Activated naive CD8-positive, alpha-beta T cell (primary cell): ENCODE measurements at regions not wholly inside any gene's neighbourhood (a gene's known extent, or its start where the extent isn't known, plus 50 kb on each side); places are given as distances from the start of the nearest gene placed in this dataset.

Experiments
- H3K27ac Mint-ChIP-seq: one replicate; pipeline ENCODE4 v1.8.0; 2021; ENCODE audit warnings: mixed read lengths
- H3K27me3 Mint-ChIP-seq: one replicate; pipeline ENCODE4 v1.8.0; 2021; ENCODE audit warnings: mixed read lengths
- H3K36me3 Mint-ChIP-seq: one replicate; pipeline ENCODE4 v1.8.0; 2021; ENCODE audit warnings: mixed read lengths
- H3K4me1 Mint-ChIP-seq: one replicate; pipeline ENCODE4 v1.8.0; 2021; ENCODE audit warnings: low read depth, mixed read lengths
- H3K4me3 Mint-ChIP-seq: one replicate; pipeline ENCODE4 v1.8.0; 2021; ENCODE audit warnings: mild to moderate bottlenecking, mixed read lengths
- H3K9me3 Mint-ChIP-seq: one replicate; pipeline ENCODE4 v1.8.0; 2021; ENCODE audit warnings: low read depth, mixed read lengths

DNA sequence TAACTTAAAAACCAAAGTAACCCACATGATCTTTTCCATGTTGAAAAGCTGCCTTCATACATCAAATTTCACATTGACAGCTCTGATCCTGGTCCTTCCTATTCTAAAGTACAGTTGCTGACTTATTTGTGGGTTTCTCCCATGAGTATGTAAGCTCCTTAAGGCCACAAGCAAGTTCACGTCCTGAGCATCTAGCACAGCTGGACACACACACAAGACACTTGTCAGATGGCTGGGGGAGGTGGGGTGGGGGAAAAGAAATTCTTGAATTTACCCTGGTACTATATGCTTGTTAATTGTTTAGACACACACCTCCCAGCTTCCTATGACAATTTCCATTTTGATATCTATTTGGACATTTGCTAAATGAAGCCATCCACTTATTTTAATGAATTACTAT lies 162.8 kb downstream of the ZIC5 start:
- H3K27ac Mint-ChIP-seq = no peak overlapping the region
- H3K27me3 Mint-ChIP-seq = no peaks in the 10 kb centered on the region
- H3K4me3 Mint-ChIP-seq = no peak overlapping the region
- no peaks in the 10 kb centered on the region for H3K9me3 Mint-ChIP-seq
- H3K36me3 Mint-ChIP-seq = peaks cover 13% of the 10 kb centered on the region
- H3K4me1 Mint-ChIP-seq = no peaks in the 10 kb centered on the region

DNA sequence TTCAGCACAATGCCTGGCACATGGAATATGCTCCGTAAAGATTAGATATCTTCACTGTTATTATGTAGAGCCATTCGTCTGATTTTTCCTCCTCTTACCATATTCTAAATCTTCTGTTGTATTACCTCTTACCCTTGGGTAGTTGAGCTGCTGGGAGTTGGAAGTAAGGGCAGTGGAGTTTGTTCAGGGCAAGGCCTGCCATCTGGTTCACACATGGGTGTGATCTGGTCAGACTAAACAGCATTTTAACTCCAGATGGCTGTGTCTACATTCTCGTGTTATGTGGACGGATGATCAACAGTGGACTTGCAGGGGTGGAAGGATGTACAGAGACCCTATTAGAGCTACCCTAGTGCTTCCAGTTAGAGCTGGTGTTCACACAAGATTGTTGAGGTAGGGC lies 164.9 kb downstream of the ZIC5 start:
- no peaks in the 10 kb centered on the region for H3K27me3 Mint-ChIP-seq
- no peaks in the 10 kb centered on the region for H3K4me1 Mint-ChIP-seq
- no peak overlapping the region for H3K4me3 Mint-ChIP-seq
- no peaks in the 10 kb centered on the region for H3K9me3 Mint-ChIP-seq
- peaks cover 13% of the 10 kb centered on the region for H3K36me3 Mint-ChIP-seq
- H3K27ac Mint-ChIP-seq = no peak overlapping the region

DNA sequence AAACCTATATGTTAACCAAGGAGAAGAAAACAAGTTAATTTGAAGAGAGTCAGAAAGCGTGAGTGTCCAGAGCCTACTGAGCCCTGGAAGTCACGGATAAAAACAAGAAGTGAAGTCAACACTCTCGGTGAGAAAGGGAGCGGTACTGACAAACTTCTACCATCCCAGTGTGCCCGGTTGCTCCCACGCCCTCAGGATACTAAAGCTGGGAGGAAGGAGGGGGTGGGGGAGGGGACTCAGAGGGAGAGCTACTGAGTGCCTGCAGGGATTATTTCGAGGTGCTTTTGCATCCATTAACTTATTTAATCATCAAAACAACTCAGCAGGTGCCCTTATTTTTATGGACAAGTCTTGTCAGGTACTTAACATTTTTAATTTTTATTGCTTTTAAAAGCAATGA lies 166.2 kb downstream of the ZIC5 start:
- Mint-ChIP-seq H3K4me1 (no peaks in the 10 kb centered on the region), H3K9me3 (no peaks in the 10 kb centered on the region), H3K4me3 (no peak overlapping the region), H3K27ac (no peak overlapping the region), H3K36me3 (peaks cover 13% of the 10 kb centered on the region), H3K27me3 (no peaks in the 10 kb centered on the region)

DNA sequence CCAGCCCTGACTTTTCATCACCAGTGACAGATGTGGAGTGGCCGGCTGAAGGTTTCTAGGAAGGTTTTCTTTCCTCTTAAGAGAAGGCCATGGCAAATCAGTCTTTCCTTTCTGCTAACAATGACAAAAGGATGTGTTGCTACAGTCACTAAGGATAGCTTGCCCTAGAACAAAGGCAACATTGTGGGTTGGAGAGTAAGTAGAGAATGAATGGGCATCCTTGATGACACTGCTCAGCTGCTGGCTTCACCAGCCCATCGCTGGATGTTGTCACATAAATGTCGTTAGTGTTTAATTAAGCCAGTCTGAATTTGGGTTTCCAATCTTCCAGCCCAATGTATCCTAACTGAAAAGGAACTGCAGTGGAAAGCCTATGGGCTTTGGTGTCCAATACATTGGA lies 168.4 kb downstream of the ZIC5 start:
- no peaks in the 10 kb centered on the region for H3K27me3 Mint-ChIP-seq
- no peaks in the 10 kb centered on the region for H3K4me1 Mint-ChIP-seq
- H3K9me3 Mint-ChIP-seq = no peaks in the 10 kb centered on the region
- H3K36me3 Mint-ChIP-seq = peaks cover 18% of the 10 kb centered on the region
- no peak overlapping the region for H3K4me3 Mint-ChIP-seq
- no peak overlapping the region for H3K27ac Mint-ChIP-seq

DNA sequence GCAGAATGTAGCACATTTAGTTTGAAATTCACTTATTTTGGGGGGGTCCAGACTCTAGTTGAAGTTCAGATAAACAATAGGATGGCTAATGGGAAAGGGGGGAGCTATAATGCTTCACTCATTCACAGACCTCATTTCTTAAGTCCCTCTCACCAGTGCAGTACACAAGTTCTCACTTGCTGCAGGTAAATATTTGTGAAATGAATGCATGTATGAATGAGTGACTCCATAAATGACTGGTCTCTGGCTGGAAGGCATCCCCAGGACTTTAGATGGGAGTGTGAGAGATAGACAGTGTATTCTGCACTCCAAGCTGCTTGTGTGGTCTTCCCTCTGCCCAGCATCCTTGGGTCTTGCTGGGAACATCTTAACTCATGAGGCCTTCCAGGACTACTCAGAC lies 169.2 kb downstream of the ZIC5 start:
- no peaks in the 10 kb centered on the region for H3K9me3 Mint-ChIP-seq
- H3K36me3 Mint-ChIP-seq = peaks cover 18% of the 10 kb centered on the region
- no peak overlapping the region for H3K4me3 Mint-ChIP-seq
- no peak overlapping the region for H3K27ac Mint-ChIP-seq
- no peaks in the 10 kb centered on the region for H3K4me1 Mint-ChIP-seq
- no peaks in the 10 kb centered on the region for H3K27me3 Mint-ChIP-seq

DNA sequence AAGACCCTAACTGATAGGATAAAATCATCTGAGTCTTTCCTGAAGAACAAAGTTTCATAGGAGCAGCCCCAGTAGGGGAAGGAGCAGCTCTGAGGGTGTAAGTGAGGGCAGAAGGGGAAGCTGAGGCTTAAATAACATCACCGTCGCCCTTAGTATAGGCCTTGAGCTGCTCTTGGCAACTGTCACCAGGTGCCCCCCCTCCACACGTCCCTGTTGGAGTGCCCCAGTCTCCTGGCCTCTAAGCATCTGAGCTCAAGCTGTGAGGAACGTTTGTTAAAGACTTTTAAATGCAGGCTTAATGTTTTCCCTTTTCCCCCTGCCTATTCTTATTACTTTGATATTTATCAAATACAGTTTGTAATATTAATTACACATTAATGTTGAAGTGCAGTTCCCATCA lies 170.6 kb downstream of the ZIC5 start:
- no peak overlapping the region for H3K27ac Mint-ChIP-seq
- no peak overlapping the region for H3K4me3 Mint-ChIP-seq
- H3K36me3 Mint-ChIP-seq = peaks cover 13% of the 10 kb centered on the region
- no peaks in the 10 kb centered on the region for H3K4me1 Mint-ChIP-seq
- no peaks in the 10 kb centered on the region for H3K27me3 Mint-ChIP-seq
- no peaks in the 10 kb centered on the region for H3K9me3 Mint-ChIP-seq

DNA sequence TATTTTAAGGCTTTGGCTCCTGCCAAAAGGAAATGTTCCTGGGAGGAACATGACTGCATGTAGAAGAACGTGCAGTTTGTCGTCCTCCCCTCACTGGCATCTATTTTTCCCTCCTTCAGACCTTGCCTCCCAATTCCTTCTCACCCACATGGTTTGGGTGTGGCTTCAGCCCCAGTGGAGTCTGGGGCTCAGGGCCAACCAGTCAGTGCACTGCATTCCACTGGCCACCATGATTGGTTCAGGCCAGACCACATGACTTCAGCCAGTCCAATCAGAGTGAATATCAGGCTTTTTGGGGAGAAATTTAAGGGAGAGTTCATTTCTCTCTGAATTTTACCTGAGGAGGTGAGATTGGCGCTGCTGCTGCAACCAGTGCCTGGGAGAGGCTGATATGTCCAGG lies 171.6 kb downstream of the ZIC5 start:
- H3K4me1 Mint-ChIP-seq = no peaks in the 10 kb centered on the region
- H3K9me3 Mint-ChIP-seq = no peaks in the 10 kb centered on the region
- no peak overlapping the region for H3K27ac Mint-ChIP-seq
- no peaks in the 10 kb centered on the region for H3K27me3 Mint-ChIP-seq
- peaks cover 11% of the 10 kb centered on the region for H3K36me3 Mint-ChIP-seq
- H3K4me3 Mint-ChIP-seq = no peak overlapping the region

DNA sequence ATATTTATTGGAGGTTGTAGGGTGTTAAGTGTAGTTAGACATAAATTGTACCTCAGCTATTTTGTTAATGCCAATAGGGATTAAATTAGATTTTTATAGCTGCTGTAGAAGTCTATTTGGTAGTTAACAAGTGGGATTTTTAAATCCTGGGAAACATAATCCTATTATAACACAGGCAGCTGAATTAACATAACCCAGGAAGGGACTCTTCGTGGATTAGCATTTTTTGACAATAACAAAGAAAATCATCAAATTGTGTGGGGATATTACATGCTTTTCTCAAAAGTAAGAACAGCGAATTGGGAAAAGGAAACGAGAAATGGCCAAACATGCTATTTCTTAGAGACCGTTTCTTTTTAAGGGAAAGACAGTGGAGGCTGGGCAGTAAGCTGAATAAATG lies 172.8 kb downstream of the ZIC5 start:
- no peaks in the 10 kb centered on the region for H3K27me3 Mint-ChIP-seq
- no peaks in the 10 kb centered on the region for H3K4me1 Mint-ChIP-seq
- peaks cover 5% of the 10 kb centered on the region for H3K36me3 Mint-ChIP-seq
- H3K9me3 Mint-ChIP-seq = no peaks in the 10 kb centered on the region
- H3K4me3 Mint-ChIP-seq = no peak overlapping the region
- no peak overlapping the region for H3K27ac Mint-ChIP-seq

DNA sequence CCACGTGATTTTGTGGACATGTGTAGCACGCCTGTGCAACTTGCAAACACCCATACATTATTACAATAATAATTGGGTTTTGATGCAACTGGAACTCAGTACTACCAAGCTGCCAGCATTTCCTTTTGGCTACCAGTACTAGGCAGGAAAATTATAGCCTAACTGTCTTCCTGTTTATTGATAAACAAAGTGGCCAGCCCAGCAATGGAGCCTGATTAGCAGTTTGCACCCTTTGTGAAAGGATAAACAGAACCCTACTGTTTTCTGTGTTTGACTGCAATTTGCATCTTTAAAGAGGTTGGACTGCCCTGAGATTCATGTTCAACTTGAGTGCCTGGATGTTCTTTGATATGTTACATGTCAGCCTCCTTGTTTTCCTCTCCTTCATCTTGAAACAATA lies 173.9 kb downstream of the ZIC5 start:
- Mint-ChIP-seq H3K4me1 (no peaks in the 10 kb centered on the region), H3K36me3 (peaks cover 5% of the 10 kb centered on the region), H3K27me3 (no peaks in the 10 kb centered on the region), H3K4me3 (no peak overlapping the region), H3K27ac (no peak overlapping the region), H3K9me3 (no peaks in the 10 kb centered on the region)

DNA sequence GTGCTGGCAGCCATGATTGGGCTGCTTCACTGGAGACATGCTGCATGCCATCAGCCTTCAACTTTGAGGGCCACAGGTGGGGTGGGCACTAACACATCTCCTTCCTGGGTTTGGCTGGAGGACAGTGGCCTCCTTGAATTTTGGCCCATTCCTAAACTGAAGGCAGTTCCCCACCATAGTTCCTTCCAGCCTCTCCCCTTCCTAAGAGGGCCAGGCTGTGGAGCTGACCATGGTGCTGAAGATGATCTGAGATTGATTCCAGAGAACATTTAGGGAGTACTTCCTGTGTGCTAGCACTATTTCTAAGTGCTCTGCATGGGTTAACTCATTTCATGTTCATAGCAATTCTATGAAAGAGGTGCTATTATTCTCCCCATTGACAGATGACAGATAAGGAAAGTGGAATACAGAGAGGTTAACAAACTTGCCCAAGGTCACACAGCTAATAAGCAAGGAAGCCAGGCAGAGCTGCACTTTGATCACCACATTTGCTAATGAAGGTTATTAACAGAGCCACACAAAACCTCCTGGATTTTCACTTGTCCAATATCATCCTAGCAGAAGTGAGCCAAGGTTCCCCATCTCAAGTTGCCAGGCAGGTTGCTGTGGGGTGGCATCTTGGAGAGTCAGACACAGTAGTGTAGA lies 175.3 kb downstream of the ZIC5 start:
- no peaks in the 10 kb centered on the region for H3K4me1 Mint-ChIP-seq
- no peak overlapping the region for H3K27ac Mint-ChIP-seq
- no peak overlapping the region for H3K4me3 Mint-ChIP-seq
- H3K9me3 Mint-ChIP-seq = no peaks in the 10 kb centered on the region
- no peaks in the 10 kb centered on the region for H3K27me3 Mint-ChIP-seq
- H3K36me3 Mint-ChIP-seq = peaks cover 8% of the 10 kb centered on the region

DNA sequence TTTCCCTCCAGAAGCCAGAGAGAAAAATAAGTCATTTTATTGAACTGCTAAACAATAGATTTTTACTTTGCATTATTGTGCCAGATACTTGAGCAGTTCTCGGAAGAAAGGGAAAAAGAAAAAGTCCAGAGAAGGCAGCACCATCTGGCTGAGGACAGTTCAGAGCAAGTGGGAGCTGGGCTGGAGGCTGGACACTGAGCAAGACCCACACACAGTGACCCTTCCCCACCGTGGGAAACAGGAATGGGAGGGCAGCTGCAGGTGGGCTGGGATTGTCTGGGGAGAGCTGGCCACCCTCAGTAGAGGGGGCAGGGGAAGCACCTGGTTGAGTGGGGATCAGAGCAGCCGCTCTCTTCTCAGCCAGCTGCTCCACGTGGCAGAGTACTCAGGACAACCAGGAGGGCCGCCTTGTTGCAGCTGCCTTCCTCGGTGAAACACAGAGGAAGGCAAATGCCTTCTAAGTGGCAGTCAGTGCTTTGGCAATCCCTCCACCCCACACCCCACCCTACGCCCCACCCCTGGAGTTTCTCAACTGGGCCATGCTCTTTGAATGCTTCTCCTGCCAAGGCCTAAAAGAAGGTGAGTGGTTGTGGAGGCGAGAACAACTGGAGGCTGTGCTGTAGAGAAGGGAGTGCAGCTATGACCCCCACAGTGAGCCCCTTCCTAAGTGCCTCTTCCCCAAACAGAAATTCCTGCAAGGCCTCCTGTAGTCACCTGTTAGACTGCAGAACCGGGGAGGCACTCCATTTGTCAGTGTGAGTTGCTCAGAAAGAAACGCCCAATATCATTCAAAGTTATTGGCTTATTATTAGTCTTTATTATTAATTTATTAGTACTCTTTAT lies 179.3 kb downstream of the ZIC5 start:
- Mint-ChIP-seq H3K4me3 (no peak overlapping the region), H3K9me3 (no peaks in the 10 kb centered on the region), H3K36me3 (peaks cover 17% of the 10 kb centered on the region), H3K27ac (no peak overlapping the region), H3K4me1 (no peaks in the 10 kb centered on the region), H3K27me3 (no peaks in the 10 kb centered on the region)

DNA sequence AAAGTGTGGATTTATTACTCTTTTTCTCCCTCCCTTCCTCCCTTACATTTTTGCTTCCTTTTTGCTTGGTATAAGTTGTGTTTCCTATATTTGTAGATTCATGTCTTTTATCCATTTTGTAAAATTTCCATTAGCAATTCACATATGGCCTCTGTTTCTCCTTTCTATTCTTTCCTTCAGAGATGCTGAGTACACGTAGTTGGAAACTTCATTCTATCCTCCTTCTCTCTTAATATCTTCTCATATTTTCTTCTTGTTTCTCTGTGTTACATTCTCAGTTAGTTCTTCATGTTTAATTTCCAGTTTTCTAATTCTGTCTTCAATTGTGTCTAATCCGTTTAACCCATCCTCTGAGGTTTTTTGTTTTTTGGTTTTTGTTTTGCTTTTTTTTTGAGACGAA lies 188.9 kb downstream of the ZIC5 start:
- peaks cover 17% of the 10 kb centered on the region for H3K36me3 Mint-ChIP-seq
- H3K4me1 Mint-ChIP-seq = no peaks in the 10 kb centered on the region
- H3K4me3 Mint-ChIP-seq = no peak overlapping the region
- no peak overlapping the region for H3K27ac Mint-ChIP-seq
- H3K9me3 Mint-ChIP-seq = peaks cover 9% of the 10 kb centered on the region
- no peaks in the 10 kb centered on the region for H3K27me3 Mint-ChIP-seq

DNA sequence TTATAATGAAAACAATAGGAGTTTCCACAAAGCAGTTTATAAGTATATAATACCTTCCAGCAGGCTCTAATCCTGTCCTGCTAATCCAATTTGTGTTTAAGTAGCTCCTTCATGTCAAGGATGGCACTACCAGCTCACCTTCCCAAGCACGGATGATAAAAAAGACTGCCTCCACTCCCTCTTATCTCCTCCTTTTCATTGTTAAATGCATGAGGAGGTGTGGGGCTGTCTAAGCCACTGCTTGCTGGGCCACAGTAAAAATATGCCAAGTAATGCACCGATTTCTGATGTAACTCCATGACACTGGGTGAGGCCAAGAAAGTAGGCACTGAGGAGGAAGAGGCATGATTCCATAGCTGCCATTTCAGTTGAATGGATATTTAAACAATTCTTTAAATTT lies 193.1 kb downstream of the ZIC5 start:
- Mint-ChIP-seq H3K27me3 (no peaks in the 10 kb centered on the region), H3K4me3 (no peak overlapping the region)

DNA sequence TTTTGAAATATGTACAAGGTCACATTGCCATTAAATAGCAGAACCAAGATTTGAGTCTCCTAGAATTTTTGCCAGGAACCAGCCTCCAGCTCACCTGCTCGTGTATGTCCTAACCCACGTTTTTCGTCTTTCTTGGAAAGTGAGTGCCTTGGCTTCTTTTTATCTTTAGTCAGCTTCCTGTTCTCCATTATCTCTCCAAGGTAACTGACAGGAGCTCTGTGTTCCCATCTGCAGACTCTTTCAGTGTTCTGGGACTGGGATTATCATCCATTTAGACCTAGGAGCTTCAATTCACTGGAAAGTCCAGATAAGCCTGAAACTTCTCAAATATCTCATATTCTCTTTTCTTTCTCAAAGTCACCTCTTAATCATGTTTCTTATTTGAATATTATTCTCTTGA lies 193.7 kb downstream of the ZIC5 start:
- no peak overlapping the region for H3K4me3 Mint-ChIP-seq
- H3K27me3 Mint-ChIP-seq = no peaks in the 10 kb centered on the region
- H3K27ac Mint-ChIP-seq = no peak overlapping the region
- peaks cover 27% of the 10 kb centered on the region for H3K36me3 Mint-ChIP-seq
- peaks cover 8% of the 10 kb centered on the region for H3K9me3 Mint-ChIP-seq
- H3K4me1 Mint-ChIP-seq = no peaks in the 10 kb centered on the region

More for the DNA sequence above, 193.1 kb downstream of the ZIC5 start:
- Mint-ChIP-seq H3K36me3 (peaks cover 24% of the 10 kb centered on the region), H3K9me3 (peaks cover 9% of the 10 kb centered on the region), H3K4me1 (no peaks in the 10 kb centered on the region), H3K27ac (no peak overlapping the region)

DNA sequence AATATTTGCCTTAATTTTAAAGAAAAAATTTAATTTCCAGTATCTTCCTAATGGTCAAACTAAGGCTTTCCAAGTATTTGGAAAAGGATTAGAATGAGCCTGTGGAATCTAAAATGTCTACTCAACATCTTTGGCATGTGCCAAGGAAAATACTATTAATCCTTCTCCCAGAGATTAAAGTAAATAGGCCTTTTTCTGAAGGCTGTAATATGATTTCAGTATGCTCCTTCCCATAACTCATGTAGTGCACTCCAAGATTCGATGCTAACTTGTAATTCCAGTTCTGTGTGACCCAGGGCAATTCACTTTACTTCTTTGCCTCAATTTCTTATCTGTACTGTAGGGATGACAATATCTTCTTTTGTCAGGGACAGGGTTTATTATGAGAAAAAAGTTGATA lies 196.9 kb downstream of the ZIC5 start:
- Mint-ChIP-seq H3K27me3 (no peaks in the 10 kb centered on the region), H3K27ac (no peak overlapping the region), H3K9me3 (no peaks in the 10 kb centered on the region), H3K4me1 (no peaks in the 10 kb centered on the region), H3K36me3 (peaks cover 20% of the 10 kb centered on the region), H3K4me3 (no peak overlapping the region)

DNA sequence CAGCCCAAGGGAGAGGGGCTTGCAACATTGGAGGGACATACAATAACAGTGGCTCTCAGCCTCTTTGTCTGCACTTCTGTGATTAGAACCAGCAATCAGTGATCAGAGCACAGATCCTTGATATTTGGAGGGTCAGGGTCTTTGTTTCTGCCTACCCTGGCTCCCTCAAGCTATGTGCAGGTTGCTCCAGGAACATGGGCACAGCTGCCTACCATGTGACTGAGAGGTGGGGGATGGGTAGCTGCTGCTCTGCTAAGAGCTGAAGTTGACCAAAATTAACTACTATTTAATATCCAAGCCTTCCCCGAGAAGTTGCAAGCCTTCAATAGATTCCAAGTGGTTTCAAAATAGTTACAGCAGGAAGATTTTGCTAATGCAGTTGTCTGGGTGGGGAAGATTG lies 202.6 kb downstream of the ZIC5 start:
- no peaks in the 10 kb centered on the region for H3K4me1 Mint-ChIP-seq
- H3K4me3 Mint-ChIP-seq = no peak overlapping the region
- H3K27me3 Mint-ChIP-seq = no peaks in the 10 kb centered on the region
- peaks cover 43% of the 10 kb centered on the region for H3K36me3 Mint-ChIP-seq
- peaks cover 10% of the 10 kb centered on the region for H3K9me3 Mint-ChIP-seq
- no peak overlapping the region for H3K27ac Mint-ChIP-seq
